WTC11 (cell line): ENCODE measurements at regions not wholly inside any gene's neighbourhood (a gene's known extent, or its start where the extent isn't known, plus 50 kb on each side); places are given as distances from the start of the nearest gene placed in this dataset.

Source experiments
- ATAC-seq: fragments of 200-7000 bp; cut with Tn5 transposase; 2 replicates; pipeline ENCODE4 v1.10.0; 2021; ENCODE audit warnings: mild to moderate bottlenecking, moderate library complexity
- CTCF ChIA-PET: fragments of 300-600 bp; sonication (Branson Sonifier 250); formaldehyde crosslinking; loops from one replicate; lab custom pipeline; 2021; ENCODE audit warnings: antibody characterized with exemption; lab: Charles Lee
- POLR2A ChIA-PET: fragments of 350-600 bp; sonication (Branson Sonifier 250); formaldehyde crosslinking; loops from one replicate; lab custom pipeline; 2021; ENCODE audit warnings: antibody characterized with exemption; lab: Charles Lee
- DNase-seq: peaks from one replicate; pipeline ENCODE4 v3.0.0; 2021; ENCODE audit warnings: low spot score
- H3K27ac Mint-ChIP-seq: 2 replicates; pipeline ENCODE4 v1.8.0; 2021; ENCODE audit warnings: mixed read lengths
- H3K27me3 Mint-ChIP-seq: 2 replicates; pipeline ENCODE4 v1.8.0; 2021; ENCODE audit warnings: low read depth, mild to moderate bottlenecking, moderate library complexity, mixed read lengths
- H3K36me3 Mint-ChIP-seq: 2 replicates; pipeline ENCODE4 v1.8.0; 2021; ENCODE audit warnings: mixed read lengths
- H3K4me1 Mint-ChIP-seq: 2 replicates; pipeline ENCODE4 v1.8.0; 2022; ENCODE audit warnings: mixed read lengths
- H3K4me3 Mint-ChIP-seq: 2 replicates; pipeline ENCODE4 v1.8.0; 2021; ENCODE audit warnings: mild to moderate bottlenecking, moderate library complexity, mixed read lengths
- H3K9me3 Mint-ChIP-seq: 2 replicates; pipeline ENCODE4 v1.8.0; 2021; ENCODE audit warnings: mixed read lengths
- AFF4 ChIP-seq: sonication (generic); formaldehyde crosslinking; IDR thresholded peaks from 2 replicates; pipeline ENCODE4 v1.8.1; 2023; ENCODE audit warnings: mild to moderate bottlenecking, missing genetic modification reagents, borderline replicate concordance
- CREM ChIP-seq: sonication (generic); formaldehyde crosslinking; IDR thresholded peaks from 2 replicates; pipeline ENCODE4 v1.8.1; 2022; ENCODE audit warnings: mild to moderate bottlenecking, missing genetic modification reagents, moderate library complexity
- E2F1 ChIP-seq: sonication (generic); formaldehyde crosslinking; IDR thresholded peaks from 2 replicates; pipeline ENCODE4 v1.8.0; 2022; ENCODE audit warnings: mild to moderate bottlenecking, missing genetic modification reagents
- E2F4 ChIP-seq: sonication (generic); formaldehyde crosslinking; IDR thresholded peaks from 2 replicates; pipeline ENCODE4 v1.8.1; 2022; ENCODE audit warnings: low read depth, mild to moderate bottlenecking, moderate library complexity, missing genetic modification reagents, borderline replicate concordance
- E2F5 ChIP-seq: sonication (generic); formaldehyde crosslinking; IDR thresholded peaks from 2 replicates; pipeline ENCODE4 v1.8.1; 2022; ENCODE audit warnings: mild to moderate bottlenecking, moderate library complexity, missing genetic modification reagents
- FOXJ3 ChIP-seq: sonication (generic); formaldehyde crosslinking; IDR thresholded peaks from 2 replicates; pipeline ENCODE4 v1.9.0; 2021; ENCODE audit warnings: missing genetic modification reagents, mild to moderate bottlenecking, borderline replicate concordance
- HMGA2 ChIP-seq: fragments of 250-450 bp; sonication (Bioruptor Pico); IDR thresholded peaks from 2 replicates; pipeline ENCODE4 v1.4.0; 2021; ENCODE audit warnings: mild to moderate bottlenecking, moderate library complexity
- JAZF1 ChIP-seq: fragments of 250-450 bp; sonication (Bioruptor Pico); IDR thresholded peaks from 2 replicates; pipeline ENCODE4 v1.9.0; 2021; ENCODE audit warnings: moderate library complexity, mild to moderate bottlenecking, inconsistent platforms
- MYBL2 ChIP-seq: sonication (generic); formaldehyde crosslinking; IDR thresholded peaks from 2 replicates; pipeline ENCODE4 v1.8.1; 2023; ENCODE audit warnings: mild to moderate bottlenecking, moderate library complexity, missing genetic modification reagents
- NFE2L1 ChIP-seq: sonication (generic); formaldehyde crosslinking; IDR thresholded peaks from 2 replicates; pipeline ENCODE4 v1.8.1; 2023; ENCODE audit warnings: missing genetic modification reagents
- NR3C1 ChIP-seq: sonication (generic); formaldehyde crosslinking; conservative IDR thresholded peaks from 2 replicates; pipeline ENCODE4 v1.8.1; 2023; ENCODE audit warnings: low read depth, mild to moderate bottlenecking, missing genetic modification reagents
- PRDM15 ChIP-seq: sonication (generic); formaldehyde crosslinking; IDR thresholded peaks from 2 replicates; pipeline ENCODE4 v1.8.0; 2022; ENCODE audit warnings: missing genetic modification reagents
- PREB ChIP-seq: sonication (generic); formaldehyde crosslinking; IDR thresholded peaks from 2 replicates; pipeline ENCODE4 v1.8.1; 2022; ENCODE audit warnings: mild to moderate bottlenecking, missing genetic modification reagents, moderate library complexity, borderline replicate concordance
- RORB ChIP-seq: fragments of 250-450 bp; sonication (Bioruptor Pico); IDR thresholded peaks from 2 replicates; pipeline ENCODE4 v1.9.0; 2021; ENCODE audit warnings: mild to moderate bottlenecking
- SOX15 ChIP-seq: fragments of 250-450 bp; sonication (Bioruptor Pico); IDR thresholded peaks from 2 replicates; pipeline ENCODE4 v1.9.0; 2021; ENCODE audit warnings: mild to moderate bottlenecking
- SP1 ChIP-seq: sonication (generic); formaldehyde crosslinking; conservative IDR thresholded peaks from 2 replicates; pipeline ENCODE4 v1.8.1; 2022; ENCODE audit warnings: missing genetic modification reagents
- USF1 ChIP-seq: sonication (generic); formaldehyde crosslinking; IDR thresholded peaks from 2 replicates; pipeline ENCODE4 v1.8.0; 2022; ENCODE audit warnings: mild to moderate bottlenecking, missing genetic modification reagents
- ZSCAN18 ChIP-seq: fragments of 250-450 bp; sonication (Bioruptor Pico); IDR thresholded peaks from 2 replicates; pipeline ENCODE4 v2.1.2; 2022; ENCODE audit warnings: mild to moderate bottlenecking, moderate library complexity

- DNase-seq = no peak
These were observed 88.7 kb upstream of the GRIK1 start for GRCh38 chr21:30028537-30028936.

More at GRCh38 chr21:30028537-30028936, 88.7 kb upstream of the GRIK1 start:
- Mint-ChIP-seq H3K27me3 (no peaks in the 10 kb centered on the region), H3K4me1 (peaks cover 18% of the 10 kb centered on the region), H3K27ac (no peak overlapping the region), H3K36me3 (peaks cover 4% of the 10 kb centered on the region), H3K4me3 (no peak overlapping the region), H3K9me3 (peaks cover 15% of the 10 kb centered on the region)
- POLR2A ChIA-PET = interaction anchor here (0.6 kb wide), 1 partner anchor 281 kb away, joined by 4 read pairs; no protein-coding TSS in a partner anchor
- no peak for TF ChIP-seq ZSCAN18 (CRISPR knock-in tag)
- no peak for TF ChIP-seq PREB (CRISPR knock-in tag)
- TF ChIP-seq SOX15 = no peak
- TF ChIP-seq E2F4 (CRISPR knock-in tag) = no peak
- no peak for TF ChIP-seq E2F1 (CRISPR knock-in tag)
- TF ChIP-seq NFE2L1 (CRISPR knock-in tag) = no peak
- no peak for TF ChIP-seq HMGA2 (CRISPR knock-in tag)
- TF ChIP-seq AFF4 = no peak
- TF ChIP-seq NR3C1 (CRISPR knock-in tag) = no peak
- no peak for TF ChIP-seq SP1 (CRISPR knock-in tag)
- no peak for TF ChIP-seq FOXJ3 (CRISPR knock-in tag)
- TF ChIP-seq USF1 (CRISPR knock-in tag) = no peak
- TF ChIP-seq CREM (CRISPR knock-in tag) = no peak
- TF ChIP-seq E2F5 (CRISPR knock-in tag) = no peak
- no peak for TF ChIP-seq PRDM15
- TF ChIP-seq JAZF1 (CRISPR knock-in tag) = no peak
- no peak for TF ChIP-seq MYBL2 (CRISPR knock-in tag)
- TF ChIP-seq RORB (CRISPR knock-in tag) = no peak
- CTCF ChIA-PET = interaction anchor here (0.9 kb wide), 1 partner anchor 15 kb away, joined by 3 read pairs; no protein-coding TSS in a partner anchor
- ATAC-seq = no peak
